HEK293T (cell line): ENCODE measurements at regions not wholly inside any gene's neighbourhood (a gene's known extent, or its start where the extent isn't known, plus 50 kb on each side); places are given as distances from the start of the nearest gene placed in this dataset.

Experiments
- ARNT ChIP-seq: fragments of 450-650 bp; IDR thresholded peaks from 2 replicates; pipeline ENCODE4 v1.6.1; 2017; ENCODE audit warnings: mild to moderate bottlenecking
- BHLHE40 ChIP-seq: fragments of 450-650 bp; IDR thresholded peaks from 2 replicates; pipeline ENCODE4 v1.6.1; 2016; ENCODE audit warnings: mild to moderate bottlenecking, moderate library complexity, borderline replicate concordance
- ELF4 ChIP-seq: fragments of 450-650 bp; IDR thresholded peaks from 2 replicates; pipeline ENCODE4 v1.6.1; 2017; ENCODE audit warnings: antibody characterized with exemption
- FOXA1 ChIP-seq: fragments of 450-650 bp; IDR thresholded peaks from 2 replicates; pipeline ENCODE4 v1.6.1; 2016; ENCODE audit warnings: mild to moderate bottlenecking
- FOXM1 ChIP-seq: fragments of 450-650 bp; IDR thresholded peaks from 2 replicates; pipeline ENCODE4 v1.6.1; 2017; ENCODE audit warnings: mild to moderate bottlenecking, borderline replicate concordance
- HDGF ChIP-seq: fragments of 450-650 bp; IDR thresholded peaks from 2 replicates; pipeline ENCODE4 v1.6.1; 2017; ENCODE audit warnings: antibody characterized with exemption, borderline replicate concordance
- NFRKB ChIP-seq: fragments of 450-650 bp; IDR thresholded peaks from 2 replicates; pipeline ENCODE4 v1.6.1; 2016; ENCODE audit warnings: mild to moderate bottlenecking, moderate library complexity
- PKNOX1 ChIP-seq: fragments of 450-650 bp; IDR thresholded peaks from 2 replicates; pipeline ENCODE4 v1.6.1; 2016
- SP1 ChIP-seq: fragments of 450-650 bp; IDR thresholded peaks from 2 replicates; pipeline ENCODE4 v1.6.1; 2017
- SUZ12 ChIP-seq: fragments of 450-650 bp; IDR thresholded peaks from 2 replicates; pipeline ENCODE4 v1.6.1; 2016; ENCODE audit warnings: mild to moderate bottlenecking
- TARDBP ChIP-seq: fragments of 450-650 bp; IDR thresholded peaks from 2 replicates; pipeline ENCODE4 v1.6.1; 2016
- ZNF384 ChIP-seq: fragments of 450-650 bp; IDR thresholded peaks from 2 replicates; pipeline ENCODE4 v1.6.1; 2016

DNA sequence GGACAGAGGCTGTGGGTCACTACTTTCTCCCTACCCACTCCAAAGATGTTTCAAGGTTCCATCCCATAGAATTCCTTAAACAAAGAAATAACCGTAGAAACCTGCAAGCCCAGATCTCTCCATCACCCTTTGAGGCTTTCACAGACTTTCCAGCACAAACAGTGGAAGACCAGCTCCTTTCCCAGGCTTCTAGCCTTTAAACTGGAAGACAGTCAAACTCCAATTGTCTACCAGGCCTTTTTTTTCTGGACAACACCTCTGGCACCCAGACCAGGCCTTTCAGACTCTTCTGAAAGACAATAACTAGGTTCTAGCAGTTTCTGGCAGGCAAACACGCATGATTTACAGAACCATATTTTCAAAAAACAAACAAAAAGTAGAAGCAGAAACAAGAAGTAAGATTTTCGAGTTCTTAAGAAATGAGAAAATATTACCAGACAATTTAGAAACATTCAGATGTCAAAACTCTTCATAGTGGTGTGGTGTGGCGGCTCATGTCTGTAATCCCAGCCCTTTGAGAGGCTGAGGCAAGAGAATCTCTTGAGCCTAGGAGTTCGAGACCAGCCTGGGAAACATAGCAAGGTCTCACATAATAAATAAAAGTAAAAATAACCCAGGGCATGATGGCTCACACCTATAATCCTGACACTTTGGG, 73.0 kb upstream of the EPCAM start:
- TF ChIP-seq NFRKB (no peak), SP1 (no peak), TARDBP (no peak), ELF4 (no peak), FOXA1 (no peak), FOXM1 (no peak), ARNT (no peak), BHLHE40 (no peak), SUZ12 (no peak), ZNF384 (no peak), PKNOX1 (no peak), HDGF (no peak)
